ENCODE measurements at regions not wholly inside any gene's neighbourhood (a gene's known extent, or its start where the extent isn't known, plus 50 kb on each side); places are given as distances from the start of the nearest gene placed in this dataset.

DNA sequence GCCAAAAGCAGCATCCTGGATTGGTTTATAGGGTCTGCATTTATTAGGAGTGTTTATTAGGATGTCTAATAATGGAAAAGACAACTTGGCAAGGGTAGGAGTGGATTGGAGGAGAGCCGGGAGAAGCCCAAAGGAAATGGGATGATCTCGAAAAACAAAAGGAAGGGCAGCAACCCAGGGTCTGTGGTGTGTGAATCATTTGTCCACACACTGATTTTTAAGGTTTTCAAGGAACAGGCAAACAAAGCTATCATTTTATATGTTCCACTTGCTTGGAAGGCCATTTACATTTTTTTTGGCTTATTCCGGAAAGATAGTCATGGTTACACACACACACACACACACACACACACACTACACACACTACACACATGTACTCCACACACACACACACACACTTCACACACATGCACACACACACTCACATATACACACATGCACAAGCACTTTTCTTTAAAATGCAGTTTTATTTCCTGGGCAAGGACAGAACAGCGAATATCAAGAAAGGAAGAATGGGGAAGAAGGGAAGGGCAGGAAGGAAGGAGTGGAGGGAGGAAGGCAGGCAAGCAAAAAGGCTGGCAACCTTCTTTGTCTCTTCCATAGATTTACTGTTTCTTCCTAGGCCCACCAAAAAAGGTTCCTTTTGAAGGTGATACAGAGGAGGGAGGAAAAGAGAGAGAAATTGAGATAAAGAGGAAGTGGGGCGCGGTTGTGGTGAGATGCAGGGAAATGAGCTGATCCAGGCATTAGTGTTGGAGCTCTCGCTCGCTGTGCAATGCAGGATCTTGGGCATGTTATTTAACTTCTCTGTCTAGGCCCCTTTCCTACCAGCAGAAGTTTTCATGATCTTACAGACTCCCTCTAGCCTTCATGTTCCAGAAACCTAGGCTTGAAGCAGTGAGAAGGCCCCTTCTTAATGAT, 88.6 kb upstream of the MAML3 start:
- H3F3A ChIP-seq (ENCODE audit: control insufficient read depth, insufficient read depth) = peaks cover 39% of the 10 kb centered on the region
- peaks cover 71% of the 10 kb centered on the region for H3K4me1 ChIP-seq (ENCODE audit: control insufficient read depth, low read length)
- H4K20me1 ChIP-seq (ENCODE audit: control insufficient read depth, insufficient read depth, low read depth, low read length) = no peaks in the 10 kb centered on the region
- H3K27ac ChIP-seq (ENCODE audit: low read depth, low read length) = peak overlapping the region; percentile 87
- no peaks in the 10 kb centered on the region for H3K36me3 ChIP-seq (ENCODE audit: control insufficient read depth, low read length)
- H3K9me3 ChIP-seq (ENCODE audit: control insufficient read depth, insufficient read depth, low read length) = no peaks in the 10 kb centered on the region
- H3K79me2 ChIP-seq (ENCODE audit: control insufficient read depth, low read length) = no peaks in the 10 kb centered on the region
- peak overlapping the region; percentile 80 for H3K4me2 ChIP-seq (ENCODE audit: low read length)
- H3K9me2 ChIP-seq (replicated peaks; ENCODE audit: control insufficient read depth, low read length) = no peaks in the 10 kb centered on the region
- H3K27me3 ChIP-seq (ENCODE audit: control insufficient read depth, low read length) = no peaks in the 10 kb centered on the region
- no peak for TF ChIP-seq EZH2phosphoT487 (IDR thresholded peaks at IDR 0.05; ENCODE audit: borderline replicate concordance, low read length)
- TF ChIP-seq, protein P1, sequence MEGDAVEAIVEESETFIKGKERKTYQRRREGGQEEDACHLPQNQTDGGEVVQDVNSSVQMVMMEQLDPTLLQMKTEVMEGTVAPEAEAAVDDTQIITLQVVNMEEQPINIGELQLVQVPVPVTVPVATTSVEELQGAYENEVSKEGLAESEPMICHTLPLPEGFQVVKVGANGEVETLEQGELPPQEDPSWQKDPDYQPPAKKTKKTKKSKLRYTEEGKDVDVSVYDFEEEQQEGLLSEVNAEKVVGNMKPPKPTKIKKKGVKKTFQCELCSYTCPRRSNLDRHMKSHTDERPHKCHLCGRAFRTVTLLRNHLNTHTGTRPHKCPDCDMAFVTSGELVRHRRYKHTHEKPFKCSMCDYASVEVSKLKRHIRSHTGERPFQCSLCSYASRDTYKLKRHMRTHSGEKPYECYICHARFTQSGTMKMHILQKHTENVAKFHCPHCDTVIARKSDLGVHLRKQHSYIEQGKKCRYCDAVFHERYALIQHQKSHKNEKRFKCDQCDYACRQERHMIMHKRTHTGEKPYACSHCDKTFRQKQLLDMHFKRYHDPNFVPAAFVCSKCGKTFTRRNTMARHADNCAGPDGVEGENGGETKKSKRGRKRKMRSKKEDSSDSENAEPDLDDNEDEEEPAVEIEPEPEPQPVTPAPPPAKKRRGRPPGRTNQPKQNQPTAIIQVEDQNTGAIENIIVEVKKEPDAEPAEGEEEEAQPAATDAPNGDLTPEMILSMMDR (IDR thresholded peaks at IDR 0.05; ENCODE audit: low read depth, low read length, poor library complexity, severe bottlenecking) = no peak
- peak overlapping the region; percentile 62 for H3K4me3 ChIP-seq (ENCODE audit: low read length)

DNA sequence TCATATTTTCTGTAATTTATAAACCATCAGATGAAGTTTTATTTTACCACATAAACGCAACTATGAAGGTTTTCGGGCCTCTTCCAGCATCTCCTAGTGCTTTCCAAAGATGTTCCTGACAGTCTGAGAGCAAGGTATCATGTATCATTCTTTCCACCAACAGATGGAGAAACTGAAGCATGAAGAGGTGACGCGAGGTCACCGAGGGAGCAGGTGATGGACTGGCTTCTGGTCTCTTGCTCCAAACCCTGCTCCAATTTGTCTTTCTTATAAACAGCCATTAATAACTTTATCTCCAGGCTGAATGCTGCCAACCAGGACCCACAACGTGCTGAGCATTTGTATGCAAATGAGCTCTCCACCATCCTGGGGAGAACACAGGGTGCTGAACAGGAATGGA, 86.3 kb upstream of the MAML3 start:
- Histone ChIP-seq H3K4me3 (ENCODE audit: low read length) (peak overlapping the region; percentile 73), H3K4me2 (ENCODE audit: low read length) (peak overlapping the region; percentile 99), H3F3A (ENCODE audit: control insufficient read depth, insufficient read depth) (peaks cover 42% of the 10 kb centered on the region), H3K79me2 (ENCODE audit: control insufficient read depth, low read length) (no peaks in the 10 kb centered on the region), H4K20me1 (ENCODE audit: control insufficient read depth, insufficient read depth, low read depth, low read length) (no peaks in the 10 kb centered on the region), H3K27ac (ENCODE audit: low read depth, low read length) (peak overlapping the region; percentile 87), H3K27me3 (ENCODE audit: control insufficient read depth, low read length) (no peaks in the 10 kb centered on the region), H3K9me2 (replicated peaks; ENCODE audit: control insufficient read depth, low read length) (no peaks in the 10 kb centered on the region), H3K9me3 (ENCODE audit: control insufficient read depth, insufficient read depth, low read length) (no peaks in the 10 kb centered on the region), H3K4me1 (ENCODE audit: control insufficient read depth, low read length) (peaks cover 95% of the 10 kb centered on the region), H3K36me3 (ENCODE audit: control insufficient read depth, low read length) (no peaks in the 10 kb centered on the region)
- no peak for TF ChIP-seq EZH2phosphoT487 (IDR thresholded peaks at IDR 0.05; ENCODE audit: borderline replicate concordance, low read length)
- TF ChIP-seq, protein P1 (IDR thresholded peaks at IDR 0.05; ENCODE audit: low read depth, low read length, poor library complexity, severe bottlenecking) = no peak

DNA sequence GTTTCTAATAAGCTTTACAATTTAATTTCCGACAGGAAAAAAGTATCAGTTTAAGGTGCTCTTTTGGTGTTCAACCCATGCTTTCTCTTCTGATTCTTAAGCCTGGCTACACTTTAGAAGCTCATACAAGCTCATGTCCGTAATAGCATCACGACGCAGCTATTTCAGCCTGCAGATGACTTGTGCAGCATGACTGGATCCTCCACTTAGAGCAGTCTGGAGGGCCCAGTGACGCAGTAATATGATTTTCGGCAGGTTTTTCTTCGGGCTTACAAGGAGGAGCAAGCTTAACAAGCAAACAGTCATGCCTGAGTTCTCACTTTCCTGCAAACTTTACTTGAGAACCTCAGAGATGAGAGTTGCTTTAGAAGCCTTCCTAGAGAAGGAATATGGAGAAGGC, 85.3 kb upstream of the MAML3 start:
- no peaks in the 10 kb centered on the region for H3K36me3 ChIP-seq (ENCODE audit: control insufficient read depth, low read length)
- H3K9me3 ChIP-seq (ENCODE audit: control insufficient read depth, insufficient read depth, low read length) = no peaks in the 10 kb centered on the region
- H3K4me2 ChIP-seq (ENCODE audit: low read length) = peak overlapping the region; percentile 99
- no peaks in the 10 kb centered on the region for H3K79me2 ChIP-seq (ENCODE audit: control insufficient read depth, low read length)
- peak overlapping the region; percentile 87 for H3K27ac ChIP-seq (ENCODE audit: low read depth, low read length)
- peak overlapping the region; percentile 73 for H3K4me3 ChIP-seq (ENCODE audit: low read length)
- H4K20me1 ChIP-seq (ENCODE audit: control insufficient read depth, insufficient read depth, low read depth, low read length) = no peaks in the 10 kb centered on the region
- H3K9me2 ChIP-seq (replicated peaks; ENCODE audit: control insufficient read depth, low read length) = no peaks in the 10 kb centered on the region
- TF ChIP-seq, protein P1 (IDR thresholded peaks at IDR 0.05; ENCODE audit: low read depth, low read length, poor library complexity, severe bottlenecking) = no peak
- no peak for TF ChIP-seq EZH2phosphoT487 (IDR thresholded peaks at IDR 0.05; ENCODE audit: borderline replicate concordance, low read length)
- no peaks in the 10 kb centered on the region for H3K27me3 ChIP-seq (ENCODE audit: control insufficient read depth, low read length)
- peaks cover 100% of the 10 kb centered on the region for H3K4me1 ChIP-seq (ENCODE audit: control insufficient read depth, low read length)
- peaks cover 34% of the 10 kb centered on the region for H3F3A ChIP-seq (ENCODE audit: control insufficient read depth, insufficient read depth)

All from DOHH2 (cell line).